HUDEP-2 (cell line): ENCODE measurements at regions not wholly inside any gene's neighbourhood (a gene's known extent, or its start where the extent isn't known, plus 50 kb on each side); places are given as distances from the start of the nearest gene placed in this dataset.
"Not testable (repeated sequence)": the region's sequence is repeated elsewhere in the genome, so short reads cannot be mapped to it uniquely, and the experiment has no call there.

ENCODE experiments used
- DNase-seq, 76 experiments: peaks; one replicate each; lab custom pipeline; 2025; ENCODE audit not compliant: unreplicated experiment in 76 of 76; lab: John Stamatoyannopoulos, UW

DNA sequence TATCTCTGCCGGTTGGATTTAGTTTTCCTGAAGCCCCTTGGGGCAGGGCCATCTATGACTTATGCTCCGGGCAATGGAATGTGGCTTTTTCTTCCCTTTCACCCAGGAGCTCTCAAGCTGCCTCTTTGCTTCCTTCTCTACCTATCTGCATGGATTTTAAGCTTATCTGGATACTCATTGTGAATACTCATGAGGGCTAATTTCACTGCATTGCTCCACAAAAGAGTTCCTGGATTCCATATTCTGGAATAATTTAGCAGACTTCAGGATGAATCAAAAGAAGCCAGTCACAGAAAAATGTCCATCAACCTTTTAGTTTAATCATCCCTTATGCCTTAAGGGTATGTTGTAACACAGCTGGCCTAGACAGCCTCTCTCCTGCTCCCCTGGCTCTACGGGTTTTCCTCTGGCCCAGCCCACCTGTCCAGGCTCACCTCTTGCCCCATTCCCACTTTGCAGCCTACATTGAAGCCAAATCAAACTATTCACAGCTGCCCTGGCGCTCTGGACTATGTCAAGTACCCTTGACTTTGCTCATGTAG, 122.8 kb upstream of the RMDN2 start:
- no peak for DNase-seq

DNA sequence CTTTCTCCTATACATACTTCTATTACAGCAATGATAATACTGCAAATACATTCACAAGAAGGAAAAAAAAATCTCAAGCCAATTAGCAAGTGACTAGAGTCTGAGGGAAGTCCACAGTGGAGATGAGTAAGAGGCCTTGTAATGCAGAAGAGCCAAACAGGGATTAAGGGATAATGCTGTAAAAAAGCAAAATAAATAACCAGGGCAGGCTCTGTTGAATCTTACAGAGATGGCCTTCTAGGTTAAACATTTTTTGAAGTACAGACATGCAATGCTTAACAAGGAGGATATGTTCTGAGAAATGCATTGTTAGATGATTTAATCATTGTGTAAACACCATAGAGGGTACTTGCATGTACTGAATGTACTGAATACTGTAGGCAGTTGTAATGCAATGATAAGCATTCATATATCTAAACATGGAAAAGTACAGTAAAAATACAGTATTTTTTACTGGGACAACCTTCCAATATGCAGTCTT, 122.1 kb upstream of the RMDN2 start:
- no peak for DNase-seq

DNA sequence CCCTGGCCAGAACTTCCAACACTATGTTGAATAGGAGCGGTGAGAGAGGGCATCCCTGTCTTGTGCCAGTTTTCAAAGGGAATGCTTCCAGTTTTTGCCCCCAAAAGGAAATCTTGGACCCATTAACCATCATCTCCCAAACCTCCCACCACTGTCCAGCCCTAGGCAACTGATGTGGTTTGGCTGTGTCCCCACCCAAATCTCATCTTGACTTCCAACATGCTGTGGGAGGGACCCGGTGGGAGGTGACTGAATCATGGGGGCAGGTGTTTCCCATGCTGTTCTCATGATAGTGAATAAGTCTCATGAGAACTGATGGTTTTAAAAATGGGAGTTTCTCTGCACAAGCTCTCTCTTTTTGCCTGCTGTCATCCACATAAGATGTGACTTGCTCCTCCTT, 119.1 kb upstream of the RMDN2 start:
- not testable (repeated sequence) for DNase-seq

DNA sequence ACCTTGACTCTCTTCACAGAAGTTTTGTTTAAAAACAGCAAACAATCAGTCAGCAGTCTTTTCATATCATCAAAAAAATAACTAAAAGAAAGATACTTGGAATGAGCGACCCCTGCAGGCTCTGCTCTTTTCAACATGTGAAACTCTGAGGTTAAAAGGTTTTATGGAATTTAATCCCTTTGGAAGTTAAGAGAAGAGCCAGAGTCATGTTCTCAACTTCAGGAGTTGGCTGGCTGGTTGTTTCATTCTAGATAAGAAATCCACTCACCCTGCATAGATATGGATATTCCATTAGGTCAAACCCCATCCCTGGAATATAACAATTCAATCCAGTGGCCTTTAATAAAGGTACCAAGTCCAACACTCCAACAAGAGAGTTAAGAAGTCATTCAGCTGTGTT, 115.6 kb upstream of the RMDN2 start:
- no peak for DNase-seq

DNA sequence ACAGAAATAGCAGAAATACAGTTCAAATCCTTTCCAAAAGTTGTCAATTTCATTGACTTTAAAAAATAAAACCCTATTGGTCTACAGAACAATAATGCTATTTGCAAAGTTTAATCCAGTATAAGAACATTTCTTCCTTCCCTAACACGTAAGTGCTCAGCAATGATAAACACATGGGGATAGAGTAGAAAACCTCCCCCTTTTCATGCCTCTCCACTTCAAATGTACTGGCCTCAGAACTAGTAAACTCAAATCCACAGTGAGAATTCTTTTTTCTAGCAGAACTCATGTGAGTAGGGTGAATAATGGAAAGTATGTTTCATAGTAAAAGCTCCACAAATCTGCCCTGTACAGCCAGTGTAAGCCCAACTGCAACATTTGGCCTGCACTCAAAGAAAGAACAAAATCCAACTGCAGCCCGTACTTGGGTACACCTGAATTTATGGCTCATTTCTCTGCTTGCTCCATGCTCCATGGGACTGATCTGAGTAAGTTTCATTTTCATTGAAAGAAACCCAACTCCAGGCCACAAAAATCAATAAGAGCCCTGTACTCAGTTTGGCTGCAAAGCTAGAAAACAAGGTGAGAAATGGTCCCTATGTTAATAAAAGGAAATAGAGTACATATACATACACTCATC, 115.0 kb upstream of the RMDN2 start:
- no peak for DNase-seq

DNA sequence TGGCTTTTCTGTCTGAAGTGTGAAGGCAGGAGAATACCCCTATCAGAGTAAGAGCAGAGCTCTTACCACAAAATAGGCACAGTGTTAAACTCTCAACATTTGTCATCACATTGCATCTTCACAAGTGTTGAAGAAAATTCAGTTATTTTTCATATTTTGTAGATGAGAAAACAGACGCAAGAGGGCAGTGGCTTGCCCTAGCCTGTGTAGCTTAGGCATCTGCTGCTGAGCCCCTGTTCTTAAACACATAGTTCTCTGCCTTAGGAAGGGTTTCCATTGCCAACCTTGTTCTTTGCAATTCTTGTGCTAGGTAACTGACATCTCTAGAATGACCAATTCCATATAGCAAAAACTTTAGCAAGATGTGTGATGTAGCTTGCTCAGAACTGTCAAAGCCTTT, 112.7 kb upstream of the RMDN2 start:
- DNase-seq, result no peak

DNA sequence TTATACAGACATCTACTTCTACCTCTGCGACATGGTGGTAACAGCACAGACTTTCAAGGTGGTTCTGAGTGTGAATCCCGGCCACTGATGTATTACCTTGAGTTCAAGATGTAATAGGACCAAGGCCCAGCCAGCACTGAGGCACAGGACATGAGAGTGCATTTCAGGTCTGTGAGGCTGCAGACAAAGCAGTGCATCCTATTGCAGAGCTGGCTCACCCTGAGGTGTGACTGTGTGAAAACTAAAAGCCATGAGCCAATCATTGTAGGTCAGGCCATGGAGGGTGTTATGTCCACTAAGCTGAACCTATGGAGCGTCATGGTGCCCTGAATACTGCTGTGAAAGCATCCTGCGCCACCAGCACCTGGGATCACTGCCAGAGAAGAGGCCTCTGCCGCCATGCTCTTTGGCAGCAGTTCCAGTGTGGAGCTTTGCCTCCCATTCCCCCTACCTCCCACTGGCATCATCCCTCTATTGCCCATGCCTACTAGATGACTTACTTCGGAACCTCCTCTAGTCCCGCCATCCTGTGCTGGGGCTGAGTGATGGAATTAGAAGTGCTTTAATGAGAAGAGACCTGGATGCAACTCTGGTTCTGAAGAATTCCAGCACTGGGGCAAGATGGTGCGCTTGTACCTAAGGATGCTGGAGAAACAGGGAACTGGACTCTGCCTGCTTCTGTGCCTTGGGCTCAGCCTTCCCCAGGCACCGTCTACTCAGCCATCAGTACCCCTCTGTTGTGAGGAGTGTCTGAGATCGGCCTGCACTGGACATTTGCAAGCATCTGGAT, 112.0 kb upstream of the RMDN2 start:
- no peak for DNase-seq

DNA sequence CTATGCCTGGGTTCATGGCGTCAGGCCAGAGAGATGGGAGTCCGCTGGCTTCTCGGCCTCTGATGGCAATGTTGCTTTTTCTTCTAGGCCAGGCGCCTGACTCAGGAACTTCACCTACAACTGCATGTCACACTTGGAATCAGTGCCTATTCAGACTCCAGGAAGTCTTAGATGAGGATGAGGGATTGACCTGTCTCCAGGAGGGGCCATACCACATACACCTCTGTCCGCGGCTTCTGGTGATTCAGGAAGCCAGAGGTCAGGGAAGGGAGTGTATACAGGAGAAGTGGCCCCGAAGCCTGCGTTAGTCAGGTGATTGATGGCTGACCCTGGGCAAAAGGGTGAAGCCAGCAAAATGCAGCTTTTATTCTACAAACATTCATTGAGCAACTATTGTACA, 109.1 kb upstream of the RMDN2 start:
- no peak for DNase-seq

DNA sequence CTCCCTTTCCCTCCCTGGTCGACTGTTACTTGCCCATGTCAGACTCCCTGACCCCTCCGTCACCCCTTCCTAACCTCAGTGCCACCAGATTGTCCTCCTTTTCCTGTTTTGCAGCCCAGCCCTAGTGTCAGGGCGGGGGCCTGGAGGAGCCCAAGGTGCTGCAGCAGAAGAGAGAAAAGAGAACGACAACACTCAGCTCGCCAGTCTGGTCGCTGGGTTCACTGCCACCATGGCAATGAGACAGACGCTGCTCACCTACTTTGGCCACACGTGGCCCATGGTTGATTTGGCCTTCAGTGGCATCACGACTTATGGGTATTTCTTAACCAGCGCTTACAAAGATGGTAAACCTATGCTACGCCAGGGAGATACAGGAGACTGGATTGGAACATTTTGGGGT, 108.4 kb upstream of the RMDN2 start:
- no peak for DNase-seq

DNA sequence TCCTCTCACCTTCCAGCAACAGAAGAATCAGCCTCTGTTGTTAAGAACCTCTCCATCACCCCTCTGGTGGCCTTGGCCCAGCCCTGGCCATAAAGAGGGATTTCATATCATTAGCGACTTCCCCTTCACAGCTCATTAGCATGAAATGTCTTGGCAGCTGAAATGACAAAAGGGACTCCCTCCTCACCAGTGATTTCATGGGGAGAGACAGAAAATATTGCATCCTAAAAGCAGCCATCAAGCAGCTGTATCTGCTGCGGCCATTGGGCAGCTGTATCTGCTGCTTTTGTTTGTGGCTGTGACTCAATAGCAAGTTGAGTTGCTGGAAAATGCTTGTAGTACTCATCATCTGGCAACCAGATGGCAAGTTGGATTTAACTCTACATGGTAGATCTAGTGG, 105.9 kb upstream of the RMDN2 start:
- DNase-seq, result no peak

DNA sequence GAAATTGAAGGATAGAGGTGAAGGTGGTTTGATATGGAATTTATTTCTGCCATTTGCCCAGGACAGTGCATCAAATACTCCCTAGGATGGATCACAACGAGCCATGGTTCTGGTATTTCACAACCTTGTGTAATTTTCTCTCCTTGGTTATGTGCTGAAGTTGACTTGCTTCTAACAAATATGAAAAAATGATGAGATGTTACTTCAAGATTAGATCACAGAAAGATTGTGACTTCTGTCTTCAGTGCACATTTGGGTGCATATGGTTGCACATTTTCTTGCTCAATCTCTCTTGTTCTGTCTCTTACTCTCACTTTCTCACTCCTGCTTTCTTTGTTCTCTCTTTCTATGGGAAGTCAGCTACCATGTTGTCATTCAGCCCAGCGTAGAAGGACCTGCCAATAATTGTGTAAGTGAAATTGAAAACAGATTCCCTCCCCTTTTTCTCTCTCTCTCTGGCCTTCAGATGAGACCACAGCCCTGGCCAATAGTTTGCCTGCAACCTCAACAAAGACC, 104.6 kb upstream of the RMDN2 start:
- no peak for DNase-seq

DNA sequence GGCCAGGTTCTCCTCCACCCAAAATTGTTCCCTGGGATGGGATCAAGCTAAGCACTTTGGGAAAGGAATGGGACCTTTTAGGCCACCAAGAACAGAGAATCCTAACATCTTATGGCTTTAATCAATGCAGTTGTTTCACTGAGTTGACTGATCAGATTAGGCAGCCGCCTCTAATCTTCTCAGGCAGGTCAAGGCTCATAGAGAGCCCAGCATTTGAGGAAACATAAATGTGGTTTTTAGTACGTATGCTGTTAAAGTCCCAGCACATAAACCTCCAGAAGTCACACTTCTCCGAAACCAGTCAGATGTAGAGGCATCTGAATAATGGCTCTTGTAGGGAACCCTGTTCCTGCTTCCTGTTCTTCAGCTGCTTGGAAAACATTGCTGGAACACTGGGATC, 99.5 kb upstream of the RMDN2 start:
- DNase-seq, result no peak

DNA sequence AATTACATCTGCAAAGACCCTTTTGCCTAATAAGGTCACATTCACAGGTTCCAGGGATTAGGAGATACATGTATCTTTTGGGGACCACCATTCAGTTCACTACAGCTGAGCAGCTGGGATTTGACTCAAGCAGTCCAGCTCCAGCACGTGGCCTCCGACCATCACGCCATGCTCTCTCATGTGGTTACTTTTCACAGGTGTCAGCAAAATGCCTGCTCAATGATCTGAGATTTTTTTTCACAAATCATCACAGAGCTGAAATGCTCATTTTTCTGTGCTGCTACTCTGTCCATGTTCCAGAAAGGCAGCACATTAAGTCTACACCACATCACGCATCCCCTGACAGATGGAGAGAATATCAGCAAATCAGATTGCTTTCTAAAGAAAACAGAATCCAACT, 98.5 kb upstream of the RMDN2 start:
- DNase-seq, result no peak

DNA sequence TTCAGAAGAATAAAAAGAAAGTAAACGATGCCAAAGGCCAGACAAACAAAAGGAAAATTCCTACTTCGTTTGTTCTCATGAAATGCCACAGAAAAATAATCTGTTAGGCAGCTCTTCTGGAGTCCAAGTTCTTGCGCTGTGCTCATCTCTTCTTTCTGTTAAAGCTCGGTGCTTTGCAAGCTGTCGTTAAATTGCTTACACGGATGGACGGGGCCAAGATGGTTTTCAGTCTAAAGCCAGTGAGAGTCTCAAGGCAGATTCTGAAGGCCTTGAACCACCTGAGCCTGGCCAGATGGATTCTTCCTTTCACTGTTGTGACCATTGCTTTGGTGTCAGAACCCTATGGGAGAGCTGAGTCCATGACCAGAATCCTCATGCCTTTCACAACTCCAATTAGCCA, 97.6 kb upstream of the RMDN2 start:
- no peak for DNase-seq

DNA sequence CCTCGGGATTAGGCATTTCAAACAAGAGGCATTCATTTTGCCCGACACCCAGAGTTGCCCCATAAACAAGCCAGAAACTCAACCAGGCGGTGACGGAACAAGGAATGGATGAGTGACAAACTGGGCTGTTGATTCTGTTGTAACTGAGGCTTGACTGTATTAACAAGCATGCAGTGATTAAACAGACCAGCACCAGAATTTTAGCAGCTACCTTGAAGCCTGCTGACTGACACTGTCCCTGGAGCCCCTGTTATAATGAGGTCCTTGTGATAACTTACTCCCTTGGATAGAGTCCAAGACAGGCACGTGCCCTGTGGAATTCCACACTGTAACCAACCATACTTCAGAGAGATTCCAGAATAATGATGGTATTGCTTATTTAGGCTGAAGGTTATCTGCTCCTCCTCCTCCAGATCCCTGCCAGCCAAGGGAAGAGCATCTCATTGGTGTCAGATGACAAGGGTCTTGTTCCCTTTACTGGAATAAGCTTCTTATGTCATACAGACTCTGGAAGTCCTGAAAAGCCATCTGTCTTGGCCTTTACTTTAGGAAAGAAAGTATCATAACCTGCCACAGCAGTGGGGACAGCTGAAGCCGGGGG, 97.1 kb upstream of the RMDN2 start:
- no peak for DNase-seq

DNA sequence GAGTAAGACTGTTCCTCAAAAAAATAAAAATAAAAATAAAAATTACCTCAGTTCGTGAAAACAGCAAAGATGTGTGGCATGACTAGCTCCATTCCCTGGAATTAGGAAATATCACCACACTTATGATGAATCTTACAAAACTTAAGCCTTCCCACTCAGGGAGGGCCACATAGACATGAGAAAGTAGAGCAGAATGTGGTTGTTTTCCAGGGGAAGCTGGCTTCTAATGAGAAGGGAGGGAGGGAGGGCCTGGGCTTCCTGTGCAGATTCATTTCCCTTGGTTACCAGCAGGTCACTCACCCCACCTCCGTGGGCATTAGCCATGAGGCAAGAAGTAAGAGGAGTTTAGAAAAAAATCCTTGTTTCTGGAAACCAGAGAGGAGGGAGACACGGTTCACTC, 95.9 kb upstream of the RMDN2 start:
- no peak for DNase-seq

DNA sequence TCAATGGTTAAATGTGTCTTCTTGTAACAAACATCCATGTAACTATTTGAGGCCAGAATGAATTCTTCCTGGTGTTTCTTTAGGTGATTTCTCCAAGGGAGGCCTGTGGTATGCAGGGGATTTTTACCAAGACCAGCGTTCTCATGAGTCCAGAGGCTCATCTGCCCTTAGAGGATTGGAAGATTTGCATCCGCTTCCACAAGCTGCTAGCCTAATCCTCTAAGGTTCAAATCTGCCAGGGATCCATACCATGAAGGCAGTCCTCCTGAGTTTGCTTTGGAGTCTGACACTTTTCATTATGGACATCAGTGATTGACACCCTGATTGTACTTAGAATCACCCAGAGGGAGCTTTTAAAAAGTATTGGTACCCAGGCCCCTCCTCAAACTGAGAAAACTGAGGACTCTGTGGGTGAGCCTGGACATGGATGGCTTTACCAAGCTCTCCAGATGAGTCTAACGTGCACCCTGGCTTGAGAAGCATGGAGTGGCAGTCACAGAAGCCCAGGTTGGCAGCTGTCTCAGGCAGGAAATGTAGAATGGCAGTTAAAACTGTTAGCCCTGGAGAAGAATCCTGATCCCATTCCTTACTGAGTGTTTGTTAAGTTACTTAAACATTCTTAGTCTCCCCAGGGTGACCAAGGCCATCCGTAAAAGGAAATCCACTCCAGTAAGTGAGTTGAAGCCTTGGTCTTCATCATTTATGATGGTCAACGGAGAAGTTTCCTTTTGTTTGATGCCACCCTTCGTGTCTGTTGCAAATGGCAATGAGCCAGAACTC, 95.3 kb upstream of the RMDN2 start:
- DNase-seq, result no peak

DNA sequence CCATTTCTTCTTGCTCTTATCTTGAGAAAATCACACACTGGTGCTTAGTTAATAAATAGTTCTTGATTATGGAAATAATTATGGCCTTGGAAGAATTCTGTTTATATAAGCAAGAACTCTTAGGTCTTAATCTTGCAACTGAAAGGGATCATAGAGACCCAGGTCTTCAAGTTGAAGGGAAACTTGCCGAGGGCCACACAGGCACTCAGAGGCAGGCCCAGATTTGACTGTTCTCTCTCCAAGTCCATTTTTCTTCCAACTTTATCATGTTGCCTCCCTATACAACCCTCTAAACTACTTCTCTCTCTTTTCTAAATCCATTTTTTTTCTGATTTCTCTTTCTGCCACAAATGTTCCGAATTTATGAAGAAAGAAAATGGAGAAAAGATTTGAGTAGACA, 94.5 kb upstream of the RMDN2 start:
- DNase-seq, result no peak

DNA sequence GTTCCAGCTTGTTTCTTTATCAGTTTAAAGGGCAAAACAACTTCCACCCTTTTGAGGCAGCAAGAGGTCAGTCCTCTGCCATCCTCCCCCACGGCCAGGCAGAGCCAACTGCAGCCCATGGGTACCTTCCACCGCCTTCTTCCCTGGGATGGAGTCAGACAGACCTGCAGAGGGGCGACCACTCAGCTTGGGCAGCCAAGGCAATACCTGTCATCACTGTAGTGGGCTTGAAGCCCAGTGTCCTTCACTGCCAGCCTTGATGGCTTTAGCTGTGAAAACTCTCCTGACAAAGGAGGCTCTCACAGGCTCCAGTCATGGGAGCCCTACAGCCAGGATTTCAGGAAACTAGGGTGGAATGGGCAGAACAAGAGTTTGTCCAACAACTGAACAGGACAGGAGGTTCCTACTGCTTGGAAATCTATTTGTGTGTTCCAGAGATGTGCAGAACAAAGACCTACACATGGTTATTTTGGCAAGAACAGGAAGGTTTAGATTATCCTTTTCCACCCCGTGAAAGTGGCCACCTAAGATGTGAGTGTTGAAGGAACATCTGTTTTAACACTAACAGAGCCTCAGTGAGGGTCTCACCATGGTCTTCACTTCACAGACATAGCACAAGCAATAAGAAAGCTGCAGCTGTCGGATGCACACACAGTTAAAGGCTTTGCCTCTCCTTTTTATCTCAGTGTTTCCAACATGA, 93.9 kb upstream of the RMDN2 start:
- DNase-seq, result no peak

DNA sequence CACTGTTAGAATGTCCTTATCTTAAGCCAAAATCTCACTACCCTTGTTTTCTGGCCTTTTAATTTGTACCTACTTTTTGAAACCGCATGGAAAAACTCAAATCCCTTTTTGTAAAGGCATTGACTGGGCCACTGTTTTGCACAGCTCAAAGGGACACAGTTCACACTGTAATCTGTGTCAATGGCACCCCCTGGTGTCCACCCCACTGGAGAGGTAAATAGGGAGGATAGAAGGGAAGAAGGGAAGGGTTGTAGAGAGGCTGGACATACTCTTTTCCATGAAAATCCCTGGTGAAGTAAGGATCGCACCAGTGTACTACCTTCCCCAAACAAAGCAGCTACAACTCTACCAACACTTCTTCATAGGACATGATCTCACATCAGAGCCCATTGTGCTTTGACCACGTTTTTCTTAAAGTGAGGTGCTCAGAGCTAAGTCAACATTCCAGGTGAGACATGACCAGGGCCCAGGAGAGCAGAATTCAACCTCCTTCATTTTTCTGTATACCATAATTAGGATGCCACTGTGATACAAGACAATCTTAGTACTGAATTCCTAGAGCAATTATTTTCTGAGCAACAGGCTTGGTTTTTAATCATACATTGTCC, 92.4 kb upstream of the RMDN2 start:
- DNase-seq, result peak in 57 of 76 experiments; percentile 2 to 73 (median 37)
